ENCODE measurements at regions not wholly inside any gene's neighbourhood (a gene's known extent, or its start where the extent isn't known, plus 50 kb on each side); places are given as distances from the start of the nearest gene placed in this dataset.
"Not testable (repeated sequence)": the region's sequence is repeated elsewhere in the genome, so short reads cannot be mapped to it uniquely, and the experiment has no call there.

- TF ChIP-seq, protein P1, sequence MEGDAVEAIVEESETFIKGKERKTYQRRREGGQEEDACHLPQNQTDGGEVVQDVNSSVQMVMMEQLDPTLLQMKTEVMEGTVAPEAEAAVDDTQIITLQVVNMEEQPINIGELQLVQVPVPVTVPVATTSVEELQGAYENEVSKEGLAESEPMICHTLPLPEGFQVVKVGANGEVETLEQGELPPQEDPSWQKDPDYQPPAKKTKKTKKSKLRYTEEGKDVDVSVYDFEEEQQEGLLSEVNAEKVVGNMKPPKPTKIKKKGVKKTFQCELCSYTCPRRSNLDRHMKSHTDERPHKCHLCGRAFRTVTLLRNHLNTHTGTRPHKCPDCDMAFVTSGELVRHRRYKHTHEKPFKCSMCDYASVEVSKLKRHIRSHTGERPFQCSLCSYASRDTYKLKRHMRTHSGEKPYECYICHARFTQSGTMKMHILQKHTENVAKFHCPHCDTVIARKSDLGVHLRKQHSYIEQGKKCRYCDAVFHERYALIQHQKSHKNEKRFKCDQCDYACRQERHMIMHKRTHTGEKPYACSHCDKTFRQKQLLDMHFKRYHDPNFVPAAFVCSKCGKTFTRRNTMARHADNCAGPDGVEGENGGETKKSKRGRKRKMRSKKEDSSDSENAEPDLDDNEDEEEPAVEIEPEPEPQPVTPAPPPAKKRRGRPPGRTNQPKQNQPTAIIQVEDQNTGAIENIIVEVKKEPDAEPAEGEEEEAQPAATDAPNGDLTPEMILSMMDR (IDR thresholded peaks at IDR 0.05): not testable (repeated sequence)
- TF ChIP-seq POLR2A (IDR thresholded peaks at IDR 0.05): not testable (repeated sequence)
Measured at GRCh38 chr6:81584156-81584555, 168.3 kb downstream of the TENT5A start.

All from testis (tissue), 2 donors.